ENCODE measurements at regions not wholly inside any gene's neighbourhood (a gene's known extent, or its start where the extent isn't known, plus 50 kb on each side); places are given as distances from the start of the nearest gene placed in this dataset.

DNA sequence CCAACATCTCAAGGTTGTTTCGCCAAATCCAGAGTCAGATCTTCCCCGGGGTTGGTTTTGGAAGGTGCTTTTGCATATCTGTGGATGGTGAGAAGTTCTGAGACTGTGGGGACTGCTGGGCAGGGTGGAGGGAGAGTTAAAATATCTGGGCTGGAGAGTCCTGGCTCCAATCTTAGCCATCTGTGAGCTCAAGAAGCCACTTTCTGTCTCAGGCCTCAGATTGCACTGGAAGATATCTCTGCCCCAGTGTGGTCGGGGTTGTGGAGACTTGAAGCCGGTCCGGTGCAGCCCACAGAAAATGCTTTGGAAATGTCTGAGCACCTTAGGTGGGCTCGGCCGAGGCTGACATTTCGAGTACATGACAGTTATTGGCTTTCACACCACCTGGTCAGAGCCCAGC lies 72.2 kb upstream of the SFMBT2 start:
- TF ChIP-seq BACH1 (IDR thresholded peaks at IDR 0.05; ENCODE audit: low read length) (no peak), CEBPB (IDR thresholded peaks at IDR 0.05; ENCODE audit: low read depth, low read length) (no peak)

All from H1 (cell line).